HG03139 (cell line): ENCODE measurements at regions not wholly inside any gene's neighbourhood (a gene's known extent, or its start where the extent isn't known, plus 50 kb on each side); places are given as distances from the start of the nearest gene placed in this dataset.
"Not testable (repeated sequence)": the region's sequence is repeated elsewhere in the genome, so short reads cannot be mapped to it uniquely, and the experiment has no call there.

ENCODE experiments used
- ATAC-seq: cut with Tn5 transposase; IDR thresholded peaks from one replicate; pipeline ENCODE4 v1.9.1; 2021; ENCODE audit not compliant: unreplicated experiment

- ATAC-seq = not testable (repeated sequence)
Observed at GRCh38 chr9:95680306-95680705, 163.5 kb upstream of the PTCH1 start.

GRCh38 chr9:95679874-95680273, 163.1 kb upstream of the PTCH1 start:
- no peak for ATAC-seq

GRCh38 chr9:95678759-95679158, 162.0 kb upstream of the PTCH1 start:
- no peak for ATAC-seq

GRCh38 chr9:95670122-95670521, 153.4 kb upstream of the PTCH1 start:
- no peak for ATAC-seq

- no peak for ATAC-seq
Observed at GRCh38 chr9:95669253-95669652, 152.5 kb upstream of the PTCH1 start.

- ATAC-seq = no peak
Observed at GRCh38 chr9:95667789-95668188, 151.0 kb upstream of the PTCH1 start.

GRCh38 chr9:95666785-95667155, 150.0 kb upstream of the PTCH1 start:
- ATAC-seq = no peak

- ATAC-seq = no peak
Observed at GRCh38 chr9:95666096-95666784, 149.5 kb upstream of the PTCH1 start.

- ATAC-seq = no peak
Observed at GRCh38 chr9:95653246-95653645, 136.5 kb upstream of the PTCH1 start.

GRCh38 chr9:95650720-95651119, 133.9 kb upstream of the PTCH1 start:
- ATAC-seq = no peak

- ATAC-seq = no peak
Observed at GRCh38 chr9:95649801-95650213, 133.0 kb upstream of the PTCH1 start.

GRCh38 chr9:95648225-95648624, 131.5 kb upstream of the PTCH1 start:
- no peak for ATAC-seq

- ATAC-seq = no peak
Observed at GRCh38 chr9:95645992-95646391, 129.2 kb upstream of the PTCH1 start.

GRCh38 chr9:95645579-95645978, 128.8 kb upstream of the PTCH1 start:
- ATAC-seq = no peak

GRCh38 chr9:95644377-95644776, 127.6 kb upstream of the PTCH1 start:
- ATAC-seq = no peak

GRCh38 chr9:95643619-95644018, 126.8 kb upstream of the PTCH1 start:
- ATAC-seq = no peak

- ATAC-seq = no peak
Observed at GRCh38 chr9:95642189-95642588, 125.4 kb upstream of the PTCH1 start.

- no peak for ATAC-seq
Observed at GRCh38 chr9:95641586-95641985, 124.8 kb upstream of the PTCH1 start.

- ATAC-seq = no peak
Observed at GRCh38 chr9:95640336-95640735, 123.6 kb upstream of the PTCH1 start.

- ATAC-seq = no peak
Observed at GRCh38 chr9:95635986-95636671, 119.4 kb upstream of the PTCH1 start.

GRCh38 chr9:95634536-95634935, 117.8 kb upstream of the PTCH1 start:
- no peak for ATAC-seq

- ATAC-seq = no peak
Observed at GRCh38 chr9:95634114-95634513, 117.3 kb upstream of the PTCH1 start.

GRCh38 chr9:95629585-95629984, 112.8 kb upstream of the PTCH1 start:
- ATAC-seq = no peak
